NCI-H1930 (cell line): ENCODE measurements at regions not wholly inside any gene's neighbourhood (a gene's known extent, or its start where the extent isn't known, plus 50 kb on each side); places are given as distances from the start of the nearest gene placed in this dataset.
A peak's percentile ranks its signal among the peaks of the same experiment; 100 is the strongest.

Source experiments
- DNase-seq, 2 experiments: peaks; one replicate each; lab custom pipeline; 2025; lab: John Stamatoyannopoulos, UW

DNA sequence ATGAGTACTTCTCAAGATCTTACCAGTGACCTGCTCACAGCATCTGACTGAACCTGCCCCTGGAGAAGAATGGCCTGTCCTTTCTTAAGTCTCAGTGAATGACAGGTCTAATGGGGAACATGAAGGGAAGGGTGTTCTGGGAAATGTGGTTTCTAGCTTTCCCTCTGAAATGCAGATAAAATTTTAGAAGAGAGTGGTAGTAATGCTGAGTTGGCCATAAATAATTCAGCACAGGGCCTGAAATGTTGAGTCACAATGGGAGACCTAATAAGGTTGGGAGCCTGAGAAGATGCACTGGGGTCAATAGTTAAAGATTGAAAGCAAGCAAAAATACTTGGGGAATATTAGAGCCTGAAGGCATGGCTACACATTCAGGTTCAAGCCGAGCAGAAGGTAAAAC, 214.9 kb upstream of the ARHGAP24 start:
- no peak for DNase-seq

DNA sequence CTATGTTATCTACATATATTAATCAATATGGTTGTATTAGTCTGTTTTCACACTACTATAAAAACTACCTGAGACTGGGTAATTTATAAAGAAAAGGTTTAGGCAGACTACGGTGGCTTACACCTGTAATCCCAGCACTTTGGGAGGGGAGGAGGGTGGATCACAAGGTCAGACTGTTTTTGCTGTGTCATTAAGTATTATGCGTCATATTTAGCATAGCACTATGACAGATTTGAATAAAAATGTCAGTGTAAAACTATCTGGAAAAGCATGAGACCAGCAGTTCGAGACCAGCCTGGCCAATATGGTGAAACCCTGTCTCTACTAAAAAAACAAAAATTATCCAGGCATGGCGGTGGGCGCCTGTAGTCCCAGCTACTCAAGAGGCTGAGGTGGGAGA, 209.7 kb upstream of the ARHGAP24 start:
- no peak for DNase-seq

DNA sequence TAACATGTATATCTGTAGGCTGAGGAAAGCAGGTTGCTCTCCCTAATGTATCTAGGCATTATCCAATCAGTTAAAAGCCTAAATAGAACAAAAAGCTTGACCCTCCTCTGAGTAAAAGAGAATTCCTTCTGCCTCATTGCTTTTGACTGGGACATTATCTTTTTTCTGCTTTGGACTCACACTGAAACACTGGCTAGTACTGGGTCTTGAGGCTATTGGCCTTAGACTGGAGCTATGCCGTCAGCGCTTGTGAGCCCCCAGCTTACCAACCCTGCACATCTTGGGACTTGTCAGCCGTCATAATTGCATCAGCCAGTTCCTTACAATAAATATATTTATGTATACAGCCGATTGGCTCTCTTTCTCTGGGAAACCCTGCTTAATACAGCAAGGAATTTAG, 206.8 kb upstream of the ARHGAP24 start:
- DNase-seq = no peak

DNA sequence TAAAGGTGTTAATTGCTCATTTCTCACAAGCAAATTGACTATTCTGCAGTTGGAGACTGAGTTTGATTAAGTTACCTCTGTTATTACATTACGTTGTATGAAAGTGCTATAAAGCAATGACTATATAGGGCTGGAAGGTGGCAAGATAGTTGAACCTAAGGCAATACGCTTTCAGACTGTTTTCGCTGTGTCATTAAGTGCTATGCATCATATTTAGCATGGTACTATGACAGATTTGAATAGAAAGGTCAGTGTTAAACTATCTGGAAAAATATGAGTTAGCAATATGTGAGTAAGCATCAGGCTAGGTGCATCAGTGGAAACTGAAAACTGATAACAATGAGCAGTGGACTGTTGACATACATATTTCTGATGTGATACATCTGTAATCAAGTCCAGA, 206.0 kb upstream of the ARHGAP24 start:
- DNase-seq = no peak

DNA sequence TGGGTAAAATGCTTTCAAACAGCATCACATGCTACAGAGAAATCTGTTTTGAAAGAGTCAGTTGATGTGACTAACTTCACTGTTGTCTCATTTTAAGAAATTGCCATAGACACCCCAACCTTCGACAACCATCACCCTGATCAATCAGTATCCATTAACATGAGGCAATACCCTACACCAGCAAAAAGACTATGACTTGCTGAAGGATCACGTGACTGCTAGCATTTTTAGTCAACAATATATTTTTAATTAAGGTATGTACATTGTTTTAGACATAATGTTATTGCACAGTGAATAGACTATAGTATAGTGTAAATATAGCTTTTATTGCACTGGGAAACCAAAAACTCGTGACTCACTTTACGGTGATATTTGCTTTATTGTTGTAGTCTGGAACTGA, 200.0 kb upstream of the ARHGAP24 start:
- no peak for DNase-seq

DNA sequence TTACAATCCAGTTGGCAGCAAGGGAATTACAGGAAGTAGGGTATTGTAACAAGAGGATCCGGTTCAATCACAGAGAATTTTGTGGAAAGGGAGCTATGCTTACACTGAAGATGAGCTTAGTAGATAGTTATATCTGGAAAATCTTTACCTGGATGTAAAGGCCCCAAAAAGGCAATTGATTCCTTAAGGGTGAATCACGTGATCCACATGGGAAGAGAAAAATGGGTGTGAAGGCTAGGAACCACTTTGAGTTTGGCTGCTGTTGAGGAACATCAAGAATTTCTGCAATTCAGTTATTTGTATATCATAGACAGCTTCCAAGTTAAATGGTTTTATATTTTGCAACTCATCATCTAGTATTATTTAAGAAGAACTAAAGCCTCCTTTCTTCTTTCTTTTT, 194.0 kb upstream of the ARHGAP24 start:
- DNase-seq = no peak

DNA sequence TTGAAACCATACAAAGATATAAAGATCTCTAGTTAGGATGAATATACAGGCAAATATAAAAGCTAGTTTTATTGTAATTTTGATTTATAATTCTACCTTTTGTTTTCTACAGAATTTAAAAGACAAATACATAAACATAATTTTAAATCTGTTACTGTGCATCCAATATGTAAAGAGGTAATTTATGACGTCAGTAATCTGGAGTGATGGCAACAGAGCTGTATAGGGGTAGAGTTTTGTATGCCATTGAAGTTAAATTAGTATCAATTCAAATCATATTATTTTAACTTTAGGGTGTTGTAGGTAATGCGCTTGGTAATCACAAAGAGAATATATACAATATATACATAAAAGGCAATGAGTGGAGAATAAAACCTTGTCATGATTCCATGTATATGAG, 183.7 kb upstream of the ARHGAP24 start:
- DNase-seq = no peak

DNA sequence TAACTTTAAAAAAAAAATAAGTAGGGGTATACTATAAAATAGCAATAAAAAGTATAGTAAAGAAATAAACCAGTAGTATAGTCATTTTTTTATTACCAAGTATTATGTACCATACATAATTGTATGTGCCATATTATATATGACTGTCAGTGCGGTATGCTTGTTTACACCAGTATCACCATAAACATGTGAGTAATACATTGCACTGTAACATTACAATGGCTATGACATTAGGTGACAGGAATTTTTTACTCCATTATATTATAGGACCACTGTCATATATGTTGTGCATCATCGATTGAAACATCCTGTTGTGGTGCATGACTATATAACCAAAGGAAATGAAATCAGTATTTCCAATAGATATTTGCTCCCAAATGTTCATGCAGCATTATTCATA, 176.9 kb upstream of the ARHGAP24 start:
- DNase-seq = no peak

DNA sequence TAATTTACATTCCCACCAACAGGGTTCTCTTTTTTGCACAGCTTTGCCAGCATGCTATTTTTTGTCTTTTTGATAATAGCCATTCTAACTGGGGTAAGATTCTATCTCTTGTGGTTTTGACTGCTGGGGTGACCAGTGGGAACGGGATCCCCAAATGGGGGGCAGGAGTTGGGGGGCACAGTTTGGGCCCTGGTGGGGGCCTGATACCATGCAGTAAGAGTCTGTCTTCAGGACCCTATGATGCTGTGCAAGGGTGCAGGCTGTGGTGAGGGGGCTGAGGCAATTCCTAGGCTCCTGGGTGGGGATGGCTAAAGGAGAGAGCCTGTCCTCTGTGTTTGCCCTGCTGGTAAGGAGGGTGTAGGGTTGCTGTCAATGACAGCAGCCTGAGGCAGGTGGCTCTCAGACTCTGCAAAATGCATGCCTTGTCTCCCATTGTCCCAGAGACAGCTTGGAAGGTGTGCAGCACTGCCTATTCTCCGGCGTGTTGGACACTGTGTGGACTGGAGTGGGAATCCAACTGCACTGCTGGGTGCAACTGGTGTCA, 172.7 kb upstream of the ARHGAP24 start:
- no peak for DNase-seq

DNA sequence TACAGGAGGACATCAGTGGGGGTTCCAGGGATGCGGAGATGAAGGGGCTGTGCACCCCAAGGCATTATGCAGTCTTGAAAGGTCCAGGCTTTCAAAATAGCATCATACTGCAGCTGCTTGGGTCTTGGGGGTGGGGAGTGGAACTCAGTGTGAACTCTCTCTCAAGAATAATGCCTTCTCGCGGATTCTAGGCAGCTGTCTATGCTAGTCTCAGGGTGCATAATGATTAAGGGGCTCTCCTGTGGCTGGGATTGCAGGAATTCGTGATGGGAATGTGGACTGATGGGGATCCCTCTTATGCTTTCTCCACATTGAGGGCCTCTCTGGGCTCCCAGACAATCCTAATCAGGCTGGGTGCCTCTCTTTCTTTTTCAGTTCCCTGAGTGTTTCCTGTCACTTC, 172.2 kb upstream of the ARHGAP24 start:
- DNase-seq = no peak

DNA sequence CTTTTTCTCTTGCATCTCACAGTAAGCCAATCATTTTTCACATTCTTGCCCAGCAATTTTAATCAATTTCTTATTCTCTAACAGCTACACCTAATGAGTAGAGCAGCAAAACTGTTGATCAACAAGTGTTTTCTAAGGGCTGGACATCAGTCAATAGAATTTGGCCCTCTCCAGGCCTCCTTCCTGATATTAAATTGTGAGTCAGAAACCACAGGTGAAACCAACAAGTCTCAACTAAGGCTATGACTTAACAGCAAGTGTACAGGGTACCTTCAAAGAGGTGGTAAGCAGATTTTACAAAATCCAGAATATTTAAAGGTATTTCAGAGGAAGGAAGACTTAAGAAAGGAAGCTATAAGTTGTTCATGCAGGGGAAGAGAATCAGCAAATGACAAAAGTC, 156.5 kb upstream of the ARHGAP24 start:
- no peak for DNase-seq

DNA sequence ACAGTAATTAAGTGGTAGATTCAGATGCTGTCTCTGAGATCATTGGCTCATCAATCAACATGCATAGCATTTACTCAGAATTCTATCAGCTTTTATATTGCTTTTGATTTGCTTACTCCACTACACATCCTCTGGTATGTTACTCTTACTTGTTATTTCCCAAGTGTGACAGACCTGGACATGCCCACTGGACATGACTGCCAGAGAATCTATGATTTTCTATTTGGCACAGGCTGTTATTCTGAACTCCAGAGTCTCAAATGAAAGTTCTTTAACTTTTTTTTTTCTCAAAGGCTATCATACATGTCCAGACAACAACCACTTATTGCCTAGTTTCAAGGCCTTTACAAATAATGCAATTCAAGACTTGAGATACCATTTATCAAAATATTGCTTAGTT, 116.1 kb upstream of the ARHGAP24 start:
- DNase-seq = no peak

DNA sequence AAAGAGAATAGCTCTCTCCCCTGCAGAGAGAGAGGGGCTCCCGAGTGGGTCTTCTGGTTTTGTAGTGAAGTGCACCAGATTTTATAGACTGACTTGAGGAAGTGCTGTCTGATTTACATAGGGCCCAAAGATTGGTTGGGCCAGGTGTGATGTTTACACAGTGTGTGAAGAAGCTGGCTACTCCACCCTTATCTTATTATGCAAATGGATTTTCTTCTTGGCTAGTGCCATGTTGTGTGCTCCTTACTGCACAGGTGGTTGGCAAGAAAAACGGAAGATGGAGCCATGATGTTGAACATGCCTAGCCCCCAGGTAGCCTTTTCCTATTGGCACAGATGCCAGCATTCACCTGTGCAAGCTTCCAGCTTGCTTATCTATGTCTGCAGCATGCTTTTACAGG, 112.4 kb upstream of the ARHGAP24 start:
- DNase-seq = no peak

DNA sequence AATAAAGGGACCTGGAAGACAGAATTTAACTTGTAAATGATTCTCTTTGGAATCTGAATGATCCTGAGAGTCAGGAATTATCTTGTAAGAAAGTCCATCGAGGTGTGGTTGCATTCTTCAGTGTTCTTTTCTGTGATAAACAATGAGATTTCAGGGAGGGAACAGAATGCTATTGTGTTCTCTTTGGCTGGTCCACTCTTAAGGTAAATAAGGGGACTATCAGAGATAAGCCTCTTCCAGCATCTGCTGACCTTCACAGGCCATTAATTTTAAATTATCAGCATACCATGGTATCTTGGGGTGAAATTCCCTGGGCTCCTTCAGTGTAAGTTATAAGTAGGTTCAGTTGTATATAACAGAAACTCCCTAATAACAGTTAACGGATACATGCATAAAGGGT, 107.1 kb upstream of the ARHGAP24 start:
- DNase-seq = no peak

DNA sequence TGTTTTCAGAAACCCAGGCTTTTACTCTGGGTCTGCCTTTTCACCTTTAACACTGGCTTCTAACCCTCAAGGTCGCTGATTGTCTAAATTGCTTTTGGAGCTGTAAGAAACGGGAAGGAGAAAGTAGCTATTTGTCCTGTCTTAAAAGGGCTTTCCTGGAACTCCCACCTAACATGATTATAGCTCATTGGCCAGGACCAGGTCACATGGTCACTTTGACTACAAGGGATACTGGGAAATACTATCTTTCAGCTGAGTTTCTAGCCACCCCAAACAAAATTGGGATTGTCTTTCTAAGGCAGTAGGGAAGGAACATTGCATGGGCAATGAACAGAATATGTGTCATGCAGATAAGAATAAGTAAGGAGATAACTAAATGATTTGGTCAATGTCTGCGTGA, 106.7 kb upstream of the ARHGAP24 start:
- no peak for DNase-seq

DNA sequence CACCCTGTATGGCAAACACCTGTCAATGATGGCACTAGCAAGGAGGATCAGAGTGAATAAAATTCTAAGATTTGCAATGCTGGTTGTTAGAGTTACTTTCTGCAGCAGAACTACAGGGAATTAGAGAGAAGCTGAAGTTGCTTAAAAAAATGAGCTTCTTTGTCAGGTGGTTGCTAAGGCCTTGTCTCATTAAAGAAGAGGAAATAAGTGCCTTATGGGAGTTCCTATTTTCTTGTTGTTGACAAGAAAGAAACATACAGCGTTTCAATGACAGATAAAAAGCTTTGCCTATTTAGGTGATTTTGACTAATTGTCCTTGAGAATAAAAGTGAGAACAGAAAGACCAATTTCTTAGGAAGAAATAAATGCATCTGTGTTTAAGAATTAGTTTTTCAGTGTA, 106.0 kb upstream of the ARHGAP24 start:
- no peak for DNase-seq

DNA sequence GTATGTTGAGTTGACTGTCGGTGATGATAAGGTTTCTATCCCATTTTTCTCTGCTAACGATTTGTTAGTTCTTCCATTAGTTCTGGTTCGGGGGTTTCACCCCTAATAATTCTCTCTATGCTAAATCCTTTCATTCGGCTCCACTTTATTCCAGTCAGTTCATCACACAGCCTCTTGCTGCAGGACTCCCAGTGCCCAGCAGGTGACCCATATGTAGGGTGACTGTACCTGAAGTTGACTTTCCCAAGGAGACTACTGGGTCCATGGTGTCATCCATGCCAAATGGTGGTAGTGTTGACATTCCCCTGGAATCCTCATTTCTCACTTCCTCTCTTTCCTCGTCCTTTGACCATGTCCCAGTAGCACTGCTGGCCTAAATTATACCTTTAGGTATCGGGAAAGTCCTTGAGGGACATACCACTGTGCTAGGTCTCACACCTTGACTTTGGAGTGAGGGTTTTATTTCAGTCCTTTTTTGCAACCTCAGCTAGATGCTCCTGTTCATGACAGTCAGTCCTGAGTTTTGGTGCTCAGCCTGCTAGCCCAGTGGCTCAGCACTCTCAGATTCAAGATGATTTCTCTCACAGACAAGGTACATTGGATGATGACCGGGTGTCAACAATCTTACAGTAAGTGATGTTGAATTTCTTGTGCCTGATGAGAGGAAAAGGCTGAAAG, 105.1 kb upstream of the ARHGAP24 start:
- no peak for DNase-seq

DNA sequence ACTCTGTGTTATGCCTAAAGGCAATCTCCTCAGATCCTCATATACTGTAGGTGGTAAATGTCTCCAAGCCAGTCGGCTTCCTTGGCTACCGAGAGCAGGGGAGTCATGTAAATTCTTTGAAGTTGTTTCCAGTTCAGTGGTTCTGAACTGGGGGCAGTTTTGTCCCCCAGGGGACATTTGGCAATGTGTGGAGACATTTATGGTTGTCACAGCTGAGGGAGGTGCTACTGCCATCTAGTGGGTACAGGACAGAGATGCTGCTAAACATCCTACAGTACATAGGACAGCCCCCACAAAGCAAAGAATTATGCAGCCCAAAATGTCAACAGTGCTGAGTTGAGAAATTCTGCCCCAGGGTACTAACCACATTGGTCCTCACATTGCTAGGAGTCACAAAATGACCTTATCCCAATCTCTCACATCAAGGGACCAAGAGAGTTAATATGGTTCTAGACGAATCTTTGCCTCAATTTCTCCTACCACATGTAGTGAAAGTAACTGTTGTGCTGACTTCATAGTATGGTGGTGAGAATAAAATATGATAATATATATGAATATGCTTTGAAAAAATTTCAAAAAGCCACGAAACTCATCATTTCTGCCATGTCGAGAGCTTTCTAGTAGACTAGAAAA, 104.4 kb upstream of the ARHGAP24 start:
- DNase-seq = peak in 1 of 2 experiments; percentile 4

DNA sequence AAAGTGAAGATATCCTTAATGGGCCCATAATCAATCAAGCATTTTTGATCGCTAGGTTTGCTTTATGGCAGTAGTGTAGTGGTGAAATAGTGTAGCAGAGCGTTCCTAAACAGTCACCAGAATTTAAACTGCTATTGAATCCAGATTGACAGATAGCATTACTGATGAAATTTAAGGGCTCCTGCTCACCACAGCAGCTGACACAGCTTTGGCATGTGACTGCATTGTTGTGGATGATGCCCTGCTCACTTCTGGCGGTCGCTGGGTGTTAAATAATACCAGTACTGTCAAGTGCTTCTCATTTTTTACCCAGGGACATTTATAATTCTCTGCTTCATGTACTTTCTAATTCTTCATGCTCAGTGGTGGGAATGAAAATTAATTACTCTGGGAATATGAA, 102.0 kb upstream of the ARHGAP24 start:
- no peak for DNase-seq

DNA sequence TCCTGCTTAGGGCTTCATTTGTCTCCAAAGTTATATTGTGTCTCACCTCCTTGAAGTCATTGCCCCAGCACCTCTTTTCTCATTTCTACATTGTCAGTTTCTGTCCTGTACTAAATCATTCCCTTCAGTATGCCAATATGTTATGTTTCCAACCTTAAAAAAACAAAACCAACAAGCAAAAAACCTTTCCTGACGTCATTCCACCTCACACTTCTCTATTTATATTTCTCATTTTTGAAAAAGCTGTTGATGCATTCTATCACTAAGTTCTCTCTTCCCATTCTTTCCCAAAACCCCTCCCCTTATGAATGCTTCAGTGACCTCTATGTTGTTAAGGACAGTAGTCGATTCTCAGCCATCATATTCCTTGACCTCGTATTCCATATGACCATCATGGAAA, 98.7 kb upstream of the ARHGAP24 start:
- DNase-seq = no peak

DNA sequence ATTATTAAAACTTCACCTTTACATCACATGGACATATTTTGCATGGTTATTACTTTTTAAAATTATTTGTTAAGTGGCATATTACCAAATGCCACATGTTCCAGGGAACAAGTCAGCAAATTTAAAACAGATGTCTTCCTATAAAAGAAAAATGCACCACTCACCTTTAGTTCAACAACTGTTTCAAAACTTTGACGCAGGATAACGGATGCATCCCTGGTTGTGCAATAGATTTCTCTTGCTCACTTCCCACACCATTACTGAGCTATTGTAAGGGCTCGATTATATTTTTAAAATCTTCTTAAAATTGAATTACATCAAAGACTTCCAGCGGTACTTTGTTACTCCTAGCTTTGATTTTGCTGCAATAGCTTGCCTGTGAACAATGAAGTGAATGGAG, 93.0 kb upstream of the ARHGAP24 start:
- DNase-seq = no peak

DNA sequence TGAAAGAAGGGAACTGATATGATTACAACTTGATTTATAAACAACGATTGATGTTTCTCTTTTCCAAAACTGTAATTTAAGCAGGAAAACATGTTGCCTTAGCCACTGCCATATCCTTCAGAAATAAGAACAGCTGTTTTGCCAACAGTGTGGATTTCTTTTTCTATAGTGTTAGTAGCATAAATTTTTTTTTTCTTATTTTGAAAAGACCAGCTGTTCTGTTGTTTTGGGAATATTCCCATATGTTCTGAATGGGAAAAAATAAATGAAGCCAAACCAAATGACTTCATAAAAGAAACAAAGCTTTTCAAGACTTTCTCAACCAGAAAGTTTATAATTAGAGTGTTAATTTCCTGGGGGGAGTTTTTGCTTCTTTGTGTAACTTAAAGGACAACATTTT, 83.9 kb upstream of the ARHGAP24 start:
- DNase-seq = no peak

DNA sequence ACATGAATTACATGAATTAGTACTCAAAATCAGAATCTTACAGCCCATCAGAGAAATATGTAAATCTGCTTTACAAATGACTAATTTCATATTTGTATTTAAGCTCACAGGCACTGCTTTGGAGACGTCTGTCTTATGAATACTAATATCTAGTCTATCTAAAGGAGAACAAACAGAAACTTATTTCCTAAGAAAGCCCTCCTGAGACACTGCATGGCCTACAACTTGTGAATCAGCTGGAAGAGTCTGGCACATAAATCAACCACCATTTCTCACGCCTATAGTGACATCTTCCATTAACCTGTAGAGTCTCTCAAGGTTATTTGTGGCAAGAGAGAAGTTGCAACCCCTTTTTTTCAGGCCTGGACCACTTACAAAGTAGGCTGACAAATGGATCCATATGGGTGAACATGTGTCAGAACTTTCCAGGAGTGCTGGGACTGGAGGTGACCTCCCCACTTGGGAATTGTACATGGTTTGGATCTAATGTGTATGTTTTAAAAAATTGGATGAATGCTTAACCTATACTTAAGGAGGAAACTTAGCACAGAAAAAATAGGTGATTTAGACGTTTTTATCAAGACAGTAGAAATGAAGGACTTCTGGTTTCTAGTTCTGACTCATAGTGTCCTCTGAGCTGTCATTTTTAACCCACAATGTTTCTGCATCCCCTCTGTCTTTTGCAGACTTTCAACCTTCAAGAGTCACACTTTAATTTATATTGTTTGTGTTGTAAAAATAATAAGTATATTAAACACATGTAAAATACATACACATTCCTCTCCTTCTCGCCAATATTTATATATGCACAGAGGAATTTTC, 83.2 kb upstream of the ARHGAP24 start:
- DNase-seq = no peak
